PFSK-1 (cell line): ENCODE measurements at regions not wholly inside any gene's neighbourhood (a gene's known extent, or its start where the extent isn't known, plus 50 kb on each side); places are given as distances from the start of the nearest gene placed in this dataset.

Experiments used
- FOXP2 ChIP-seq: optimal IDR thresholded peaks from 2 replicates; pipeline ENCODE3; 2011; ENCODE audit warnings: borderline replicate concordance, control low read depth, inconsistent platforms; ENCODE audit not compliant: insufficient read depth; ENCODE audit errors: extremely low read length, extremely low read depth
- POLR2AphosphoS5 ChIP-seq: IDR thresholded peaks from 2 replicates; pipeline ENCODE4 v1.6.1; 2012; ENCODE audit warnings: low read depth, mild to moderate bottlenecking, control low read depth, low read length, moderate library complexity
- REST ChIP-seq, 2 experiments: IDR thresholded peaks; 2 replicates each; pipeline versions ENCODE4 v1.6.1 to v1.8.0; 2011 to 2012; ENCODE audit warnings: low read depth in 2 of 2, low read length in 2 of 2, control low read depth in 1 of 2, inconsistent platforms in 1 of 2, mild to moderate bottlenecking in 1 of 2, moderate library complexity in 1 of 2; ENCODE audit not compliant: insufficient read depth in 1 of 2
- SIN3A ChIP-seq: IDR thresholded peaks from 2 replicates; pipeline ENCODE4 v1.6.1; 2012; ENCODE audit warnings: mild to moderate bottlenecking, low read length, moderate library complexity, borderline replicate concordance; ENCODE audit not compliant: insufficient read depth
- TAF1 ChIP-seq: IDR thresholded peaks from 2 replicates; pipeline ENCODE4 v1.6.1; 2012; ENCODE audit warnings: low read length, control low read depth, borderline replicate concordance; ENCODE audit not compliant: insufficient read depth

DNA sequence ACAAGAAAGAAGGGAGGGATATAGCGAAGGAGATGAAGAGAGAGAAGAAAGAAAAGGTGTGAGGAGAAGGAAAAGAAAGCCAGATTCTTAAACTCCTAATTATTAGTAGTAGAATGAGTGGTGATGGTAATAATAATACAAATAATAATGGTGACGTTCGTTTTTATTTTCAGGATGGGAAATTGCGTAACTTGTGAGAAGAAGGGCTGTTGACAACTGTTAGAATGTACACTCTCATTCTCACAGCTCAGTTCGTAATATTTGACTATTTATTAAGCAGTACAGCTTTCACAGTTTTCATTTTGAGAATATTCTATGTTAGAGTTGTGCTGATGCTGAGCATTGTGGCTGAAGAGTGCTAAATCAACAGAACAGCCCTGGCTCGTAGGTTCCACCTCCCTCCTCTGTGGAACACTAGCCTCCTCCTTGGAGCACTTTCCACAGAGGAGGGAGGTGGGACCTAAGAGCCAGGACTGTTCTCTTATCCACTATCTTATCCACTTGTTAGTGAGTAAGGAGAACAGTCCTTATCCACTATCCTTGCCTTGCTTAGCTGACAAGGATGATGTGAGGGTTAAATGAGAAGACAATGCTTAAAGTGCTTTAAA is 258.3 kb upstream of the VLDLR start:
- TF ChIP-seq REST (IDR thresholded peaks at IDR 0.05; ENCODE audit: insufficient read depth in 1 of 2, low read depth in 2 of 2, low read length in 2 of 2) (no peak), FOXP2 (no peak), POLR2AphosphoS5 (no peak), SIN3A (no peak), TAF1 (no peak)

GRCh38 chr9:2363781-2364180 is 257.8 kb upstream of the VLDLR start:
- TF ChIP-seq POLR2AphosphoS5 (no peak), SIN3A (no peak), REST (IDR thresholded peaks at IDR 0.05; ENCODE audit: insufficient read depth in 1 of 2, low read depth in 2 of 2, low read length in 2 of 2) (no peak), FOXP2 (no peak), TAF1 (no peak)

DNA sequence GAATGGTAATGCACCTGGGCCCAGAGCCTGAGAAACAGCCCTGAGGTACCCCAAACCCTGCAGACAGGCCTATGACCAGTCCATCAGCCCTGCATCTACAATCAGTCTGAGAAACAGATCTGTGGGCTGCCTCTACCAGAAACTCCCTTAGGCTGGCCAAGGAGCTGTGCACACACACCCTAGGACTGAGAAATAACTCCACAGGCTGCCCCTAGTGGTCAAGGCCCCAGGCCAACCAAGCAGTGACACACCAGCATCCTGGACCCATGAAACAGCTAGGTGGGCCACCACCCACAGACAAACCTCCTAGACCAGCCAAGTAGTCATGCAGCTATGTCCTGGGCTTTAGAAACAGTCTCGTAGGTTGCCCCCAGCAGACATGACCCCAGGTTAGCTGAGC is 253.6 kb upstream of the VLDLR start:
- TF ChIP-seq FOXP2 (no peak), POLR2AphosphoS5 (no peak), TAF1 (no peak), SIN3A (no peak), REST (IDR thresholded peaks at IDR 0.05; ENCODE audit: insufficient read depth in 1 of 2, low read depth in 2 of 2, low read length in 2 of 2) (no peak)

DNA sequence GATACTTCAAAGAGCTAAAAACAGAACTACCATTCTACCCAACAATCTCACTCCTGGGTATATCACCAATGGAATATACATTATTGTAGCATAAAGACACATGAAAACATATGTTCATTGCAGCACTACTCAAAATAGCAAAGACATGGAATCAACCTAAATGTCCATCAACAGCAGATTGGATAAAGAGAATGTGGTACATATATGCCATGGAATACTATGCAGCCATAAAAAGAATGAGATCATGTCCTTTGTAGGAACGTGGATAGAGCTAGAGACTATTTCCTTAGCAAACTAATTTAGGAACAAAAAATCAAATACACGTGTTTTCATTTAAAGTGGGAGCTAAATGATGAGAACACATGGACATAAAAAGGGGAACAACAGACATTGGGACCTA is 247.9 kb upstream of the VLDLR start:
- no peak for TF ChIP-seq SIN3A
- TF ChIP-seq FOXP2, result no peak
- no peak for TF ChIP-seq POLR2AphosphoS5
- no peak for TF ChIP-seq REST (IDR thresholded peaks at IDR 0.05; ENCODE audit: insufficient read depth in 1 of 2, low read depth in 2 of 2, low read length in 2 of 2)
- TF ChIP-seq TAF1, result no peak

GRCh38 chr9:2375114-2375513 is 246.5 kb upstream of the VLDLR start:
- TF ChIP-seq SIN3A (no peak), REST (IDR thresholded peaks at IDR 0.05; ENCODE audit: insufficient read depth in 1 of 2, low read depth in 2 of 2, low read length in 2 of 2) (no peak), TAF1 (no peak), POLR2AphosphoS5 (no peak), FOXP2 (no peak)
